GM12878 (cell line): ENCODE measurements at regions not wholly inside any gene's neighbourhood (a gene's known extent, or its start where the extent isn't known, plus 50 kb on each side); places are given as distances from the start of the nearest gene placed in this dataset.

Source experiments
- ATAC-seq: fragments of 200-7000 bp; cut with Tn5 transposase; 3 replicates; pipeline ENCODE4 v1.9.1; 2020; ENCODE audit warnings: mild to moderate bottlenecking, moderate library complexity
- BruUV-seq: library from RNA; stranded (reverse); fragments of 400-500 nt; replicated peaks from 2 replicates; lab custom pipeline; 2021; lab: Mats Ljungman, UMichigan
- CTCF ChIA-PET: fragments of 300-600 bp; sonication (Branson Sonifier 250); formaldehyde crosslinking; extraction: SDS; loops from one replicate; lab custom pipeline; 2021; ENCODE audit warnings: inconsistent platforms; lab: Yijun Ruan, JAX
- POLR2A ChIA-PET: fragments of 350-600 bp; formaldehyde crosslinking; extraction: SDS; loops from one replicate; lab custom pipeline; 2021; ENCODE audit warnings: inconsistent platforms; lab: Charles Lee
- RAD21 ChIA-PET: fragments of 300-600 bp; sonication (Branson Sonifier 250); formaldehyde crosslinking; loops from one replicate; lab custom pipeline; 2023; ENCODE audit warnings: antibody characterized with exemption; ENCODE audit not compliant: unreplicated experiment; lab: Charles Lee
- SMC1A ChIA-PET: fragments of 300-600 bp; sonication (Branson Sonifier 250); formaldehyde crosslinking; loops from one replicate; lab custom pipeline; 2023; ENCODE audit not compliant: unreplicated experiment, uncharacterized antibody; lab: Charles Lee
- DNase-seq: peaks from one replicate; pipeline ENCODE4 v3.0.0-alpha.2; 2011; ENCODE audit warnings: low read depth, low spot score
- FAIRE-seq: peaks from 3 replicates; lab custom pipeline; 2011; peaks lifted over from hg19 to GRCh38; lab: Jason Lieb, UNC
- H2AFZ ChIP-seq: 2 replicates; pipeline ENCODE4 v1.6.0; 2011; ENCODE audit warnings: low read depth, low read length, control low read depth; ENCODE audit not compliant: control insufficient read depth
- H3K27ac ChIP-seq: 2 replicates; pipeline ENCODE4 v1.5.1; 2011; ENCODE audit warnings: control low read depth; ENCODE audit not compliant: control insufficient read depth, insufficient read depth
- H3K27me3 ChIP-seq, 2 experiments: replicated peaks in 1 of 2; 2 replicates each; pipeline versions ENCODE4 v1.6.0 to v1.6.1; 2011; ENCODE audit warnings: low read length in 1 of 2; ENCODE audit not compliant: control insufficient read depth in 2 of 2, insufficient read depth in 2 of 2
- H3K36me3 ChIP-seq, 2 experiments: 2 replicates each; pipeline ENCODE4 v1.5.1; 2011; ENCODE audit warnings: low read length in 1 of 2; ENCODE audit not compliant: control insufficient read depth in 2 of 2, insufficient read depth in 2 of 2
- H3K4me1 ChIP-seq: 2 replicates; pipeline ENCODE4 v1.6.1; 2011; ENCODE audit warnings: mild to moderate bottlenecking, low read length, moderate library complexity, mixed read lengths; ENCODE audit not compliant: control insufficient read depth, insufficient read depth
- H3K4me2 ChIP-seq: 2 replicates; pipeline ENCODE4 v1.6.0; 2011; ENCODE audit warnings: control low read depth; ENCODE audit not compliant: control insufficient read depth, insufficient read depth
- H3K4me3 ChIP-seq: fragments of 200-600 bp; sonication (generic); 2 replicates; pipeline ENCODE4 v1.5.1; 2016
- H3K79me2 ChIP-seq: 2 replicates; pipeline ENCODE4 v1.6.0; 2011; ENCODE audit warnings: low read length; ENCODE audit not compliant: control insufficient read depth, insufficient read depth
- H3K9ac ChIP-seq: 2 replicates; pipeline ENCODE4 v1.8.0; 2011; ENCODE audit warnings: low read length, control low read depth, mixed read lengths; ENCODE audit not compliant: control insufficient read depth, insufficient read depth
- H3K9me3 ChIP-seq: replicated peaks from 3 replicates; pipeline ENCODE4 v1.5.1; 2011; ENCODE audit warnings: mild to moderate bottlenecking, low read length; ENCODE audit not compliant: control insufficient read depth, insufficient read depth
- H4K20me1 ChIP-seq: 2 replicates; pipeline ENCODE4 v1.6.0; 2011; ENCODE audit not compliant: control insufficient read depth, insufficient read depth
- CEBPB ChIP-seq, 2 experiments: fragments of 150-350 bp in 1 of 2; IDR thresholded peaks; 2 replicates each; pipeline ENCODE4 v1.6.1; 2012 to 2014; ENCODE audit warnings: low read depth in 2 of 2, low read length in 2 of 2, borderline replicate concordance in 1 of 2, inconsistent platforms in 1 of 2
- DPF2 ChIP-seq: fragments of 450-650 bp; IDR thresholded peaks from 2 replicates; pipeline ENCODE4 v1.6.1; 2017; ENCODE audit warnings: mild to moderate bottlenecking
- ETV6 ChIP-seq, 2 experiments: fragments of 450-650 bp in 1 of 2; IDR thresholded peaks in 1 of 2; conservative IDR thresholded peaks in 1 of 2; 2 replicates each; pipeline ENCODE4 v1.6.1; 2014; ENCODE audit warnings: antibody characterized with exemption in 1 of 2, borderline replicate concordance in 1 of 2, low read depth in 1 of 2, mild to moderate bottlenecking in 1 of 2, moderate library complexity in 1 of 2
- MEF2A ChIP-seq: IDR thresholded peaks from 2 replicates; pipeline ENCODE4 v1.6.1; 2011; ENCODE audit warnings: low read depth, mild to moderate bottlenecking, low read length, moderate library complexity; ENCODE audit not compliant: insufficient read depth
- NFIC ChIP-seq: IDR thresholded peaks from 2 replicates; pipeline ENCODE4 v1.6.1; 2012; ENCODE audit warnings: low read depth, mild to moderate bottlenecking, inconsistent platforms, low read length, moderate library complexity
- RELA ChIP-seq: fragments of 450-650 bp; IDR thresholded peaks from 2 replicates; pipeline ENCODE4 v1.8.0; 2014; ENCODE audit warnings: borderline replicate concordance; ENCODE audit not compliant: partially characterized antibody
- SIX5 ChIP-seq: IDR thresholded peaks from 2 replicates; pipeline ENCODE4 v1.6.1; 2011; ENCODE audit warnings: mild to moderate bottlenecking, low read depth, low read length, moderate library complexity; ENCODE audit not compliant: severe bottlenecking
- STAT3 ChIP-seq: IDR thresholded peaks from 2 replicates; pipeline ENCODE4 v1.6.1; 2011; ENCODE audit warnings: low read depth, low read length, improper control_type of control experiment
- TARDBP ChIP-seq: IDR thresholded peaks from 2 replicates; pipeline ENCODE4 v1.6.1; 2016; ENCODE audit warnings: borderline replicate concordance
- YBX1 ChIP-seq: fragments of 450-650 bp; IDR thresholded peaks from 2 replicates; pipeline ENCODE4 v1.6.1; 2016; ENCODE audit warnings: antibody characterized with exemption
- ZNF274 ChIP-seq: IDR thresholded peaks from one replicate; pipeline ENCODE4 v1.8.0; 2011; ENCODE audit not compliant: insufficient read length, insufficient read depth
- in situ Hi-C: fragments of 300-500 bp; cut with MboI; formaldehyde crosslinking; loops from 9 replicates; pipeline ENCODE4 v1.14.3; 2018; ENCODE audit warnings: mixed read lengths
- intact Hi-C: fragments of 100-400 bp; cut with micrococcal nuclease; formaldehyde crosslinking; loops from one replicate; pipeline ENCODE4 v1.14.2; 2022; ENCODE audit not compliant: unreplicated experiment
- TF ChIP-seq, protein P1 (sequence below): IDR thresholded peaks from 2 replicates; pipeline ENCODE4 v1.6.1; 2011; ENCODE audit warnings: mild to moderate bottlenecking, low read depth, low read length, moderate library complexity; ENCODE audit not compliant: insufficient replicate concordance
- TF ChIP-seq, protein P2 (sequence below): fragments of 450-650 bp; IDR thresholded peaks from 2 replicates; pipeline ENCODE4 v1.6.1; 2017; ENCODE audit warnings: mild to moderate bottlenecking
- TF ChIP-seq, protein P3 (sequence below): IDR thresholded peaks from 2 replicates; pipeline ENCODE4 v1.6.1; 2011; ENCODE audit warnings: borderline replicate concordance, low read depth, mild to moderate bottlenecking, moderate library complexity, mixed read lengths, low read length; ENCODE audit not compliant: insufficient read depth; ENCODE audit errors: extremely low read length
- TF ChIP-seq, protein P4 (sequence below): fragments of 450-650 bp; IDR thresholded peaks from 2 replicates; pipeline ENCODE4 v1.6.1; 2016; ENCODE audit warnings: mild to moderate bottlenecking, moderate library complexity, borderline replicate concordance

DNA sequence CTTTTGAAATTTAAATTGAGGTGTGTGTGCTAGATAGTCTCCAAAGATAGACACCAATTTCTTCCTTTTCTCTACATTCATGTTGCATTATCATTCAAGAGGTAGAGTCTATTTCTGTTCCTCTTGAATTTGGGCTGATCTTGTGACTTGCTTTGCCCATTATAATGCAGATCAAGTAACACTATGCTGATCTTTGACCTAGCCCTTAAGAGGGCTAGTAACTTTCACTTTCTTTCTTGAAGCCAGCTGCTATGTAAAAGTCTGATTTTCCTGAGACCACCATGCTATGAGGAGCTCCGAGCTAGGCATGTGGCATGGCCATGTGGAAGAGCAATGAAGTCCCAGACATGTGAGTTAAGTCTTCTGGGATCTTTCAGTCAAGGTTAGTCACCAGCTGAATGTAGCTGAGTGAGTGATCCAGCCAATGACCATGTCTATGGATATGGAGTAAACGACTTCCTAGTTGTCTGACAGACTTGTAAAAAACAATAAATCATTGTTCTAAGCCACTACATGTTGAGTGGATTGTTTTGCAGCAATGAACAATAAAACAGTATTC is 189.4 kb upstream of the CWC22 start (continued):
- TF ChIP-seq CEBPB (IDR thresholded peaks at IDR 0.05; ENCODE audit: borderline replicate concordance in 1 of 2, low read depth in 2 of 2, low read length in 2 of 2) = no peak
- TF ChIP-seq, protein P1, sequence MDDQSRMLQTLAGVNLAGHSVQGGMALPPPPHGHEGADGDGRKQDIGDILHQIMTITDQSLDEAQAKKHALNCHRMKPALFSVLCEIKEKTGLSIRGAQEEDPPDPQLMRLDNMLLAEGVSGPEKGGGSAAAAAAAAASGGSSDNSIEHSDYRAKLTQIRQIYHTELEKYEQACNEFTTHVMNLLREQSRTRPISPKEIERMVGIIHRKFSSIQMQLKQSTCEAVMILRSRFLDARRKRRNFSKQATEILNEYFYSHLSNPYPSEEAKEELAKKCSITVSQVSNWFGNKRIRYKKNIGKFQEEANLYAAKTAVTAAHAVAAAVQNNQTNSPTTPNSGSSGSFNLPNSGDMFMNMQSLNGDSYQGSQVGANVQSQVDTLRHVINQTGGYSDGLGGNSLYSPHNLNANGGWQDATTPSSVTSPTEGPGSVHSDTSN = no peak
- TF ChIP-seq ZNF274 = no peak
- TF ChIP-seq YBX1 = no peak
- TF ChIP-seq, protein P2, sequence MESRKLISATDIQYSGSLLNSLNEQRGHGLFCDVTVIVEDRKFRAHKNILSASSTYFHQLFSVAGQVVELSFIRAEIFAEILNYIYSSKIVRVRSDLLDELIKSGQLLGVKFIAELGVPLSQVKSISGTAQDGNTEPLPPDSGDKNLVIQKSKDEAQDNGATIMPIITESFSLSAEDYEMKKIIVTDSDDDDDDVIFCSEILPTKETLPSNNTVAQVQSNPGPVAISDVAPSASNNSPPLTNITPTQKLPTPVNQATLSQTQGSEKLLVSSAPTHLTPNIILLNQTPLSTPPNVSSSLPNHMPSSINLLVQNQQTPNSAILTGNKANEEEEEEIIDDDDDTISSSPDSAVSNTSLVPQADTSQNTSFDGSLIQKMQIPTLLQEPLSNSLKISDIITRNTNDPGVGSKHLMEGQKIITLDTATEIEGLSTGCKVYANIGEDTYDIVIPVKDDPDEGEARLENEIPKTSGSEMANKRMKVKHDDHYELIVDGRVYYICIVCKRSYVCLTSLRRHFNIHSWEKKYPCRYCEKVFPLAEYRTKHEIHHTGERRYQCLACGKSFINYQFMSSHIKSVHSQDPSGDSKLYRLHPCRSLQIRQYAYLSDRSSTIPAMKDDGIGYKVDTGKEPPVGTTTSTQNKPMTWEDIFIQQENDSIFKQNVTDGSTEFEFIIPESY = no peak
- TF ChIP-seq, all 136 proteins: peak for 0

DNA sequence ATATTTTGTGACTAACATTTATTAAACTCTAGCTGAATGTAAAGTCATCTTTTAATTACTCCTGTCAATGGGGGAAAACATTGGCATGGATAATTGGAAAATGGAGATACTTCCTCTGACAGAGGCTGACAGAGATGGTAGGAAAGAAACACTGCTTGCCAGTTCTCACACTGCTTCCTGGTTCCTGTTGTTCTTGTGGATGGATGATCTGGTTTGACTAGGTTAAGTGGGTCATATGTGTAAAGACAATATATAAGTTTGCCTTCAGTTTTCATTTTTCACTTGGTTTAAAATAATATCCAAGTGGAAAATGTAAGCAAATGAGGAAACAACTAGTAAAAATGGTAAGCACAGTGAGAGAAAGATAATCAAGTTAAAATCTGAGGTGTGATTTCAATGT is 188.8 kb upstream of the CWC22 start:
- Histone ChIP-seq H3K4me2 (no peak overlapping the region), H3K36me3 (no peaks in the 10 kb centered on the region), H3K9ac (no peak overlapping the region), H3K27me3 (no peaks in the 10 kb centered on the region), H3K4me1 (no peaks in the 10 kb centered on the region), H3K4me3 (no peak overlapping the region), H2AFZ (0 out of 2 replicates have a peak overlapping the region, but pooled peaks have one; percentile 12), H3K27ac (no peak overlapping the region), H3K9me3 (no peaks in the 10 kb centered on the region), H3K79me2 (no peaks in the 10 kb centered on the region), H4K20me1 (no peaks in the 10 kb centered on the region)
- DNase-seq (no peak), ATAC-seq (no peak), FAIRE-seq (no peak)
- in situ Hi-C loops (no loop called here), intact Hi-C loops (no loop called here)
- ChIA-PET RAD21 (no interaction called here), POLR2A (no interaction called here), CTCF (interaction anchor here (1.1 kb wide), 1 partner anchor 16 kb away, joined by 3 read pairs; no protein-coding TSS in a partner anchor), SMC1A (interaction anchor here (1.0 kb wide), 1 partner anchor 158 kb away, joined by 3 read pairs; no protein-coding TSS in a partner anchor)
- no TSS peak for BruUV-seq
- TF ChIP-seq MEF2A (no peak), NFIC (no peak), STAT3 (no peak), DPF2 (no peak), TARDBP (no peak), RELA (no peak), SIX5 (no peak), ETV6 (conservative IDR thresholded peaks at IDR 0.05 in 1 of 2, IDR thresholded peaks at IDR 0.05 in 1 of 2; ENCODE audit: borderline replicate concordance in 1 of 2, low read depth in 1 of 2) (no peak)
- TF ChIP-seq, protein P3, sequence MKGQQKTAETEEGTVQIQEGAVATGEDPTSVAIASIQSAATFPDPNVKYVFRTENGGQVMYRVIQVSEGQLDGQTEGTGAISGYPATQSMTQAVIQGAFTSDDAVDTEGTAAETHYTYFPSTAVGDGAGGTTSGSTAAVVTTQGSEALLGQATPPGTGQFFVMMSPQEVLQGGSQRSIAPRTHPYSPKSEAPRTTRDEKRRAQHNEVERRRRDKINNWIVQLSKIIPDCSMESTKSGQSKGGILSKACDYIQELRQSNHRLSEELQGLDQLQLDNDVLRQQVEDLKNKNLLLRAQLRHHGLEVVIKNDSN = no peak
- TF ChIP-seq, protein P4, sequence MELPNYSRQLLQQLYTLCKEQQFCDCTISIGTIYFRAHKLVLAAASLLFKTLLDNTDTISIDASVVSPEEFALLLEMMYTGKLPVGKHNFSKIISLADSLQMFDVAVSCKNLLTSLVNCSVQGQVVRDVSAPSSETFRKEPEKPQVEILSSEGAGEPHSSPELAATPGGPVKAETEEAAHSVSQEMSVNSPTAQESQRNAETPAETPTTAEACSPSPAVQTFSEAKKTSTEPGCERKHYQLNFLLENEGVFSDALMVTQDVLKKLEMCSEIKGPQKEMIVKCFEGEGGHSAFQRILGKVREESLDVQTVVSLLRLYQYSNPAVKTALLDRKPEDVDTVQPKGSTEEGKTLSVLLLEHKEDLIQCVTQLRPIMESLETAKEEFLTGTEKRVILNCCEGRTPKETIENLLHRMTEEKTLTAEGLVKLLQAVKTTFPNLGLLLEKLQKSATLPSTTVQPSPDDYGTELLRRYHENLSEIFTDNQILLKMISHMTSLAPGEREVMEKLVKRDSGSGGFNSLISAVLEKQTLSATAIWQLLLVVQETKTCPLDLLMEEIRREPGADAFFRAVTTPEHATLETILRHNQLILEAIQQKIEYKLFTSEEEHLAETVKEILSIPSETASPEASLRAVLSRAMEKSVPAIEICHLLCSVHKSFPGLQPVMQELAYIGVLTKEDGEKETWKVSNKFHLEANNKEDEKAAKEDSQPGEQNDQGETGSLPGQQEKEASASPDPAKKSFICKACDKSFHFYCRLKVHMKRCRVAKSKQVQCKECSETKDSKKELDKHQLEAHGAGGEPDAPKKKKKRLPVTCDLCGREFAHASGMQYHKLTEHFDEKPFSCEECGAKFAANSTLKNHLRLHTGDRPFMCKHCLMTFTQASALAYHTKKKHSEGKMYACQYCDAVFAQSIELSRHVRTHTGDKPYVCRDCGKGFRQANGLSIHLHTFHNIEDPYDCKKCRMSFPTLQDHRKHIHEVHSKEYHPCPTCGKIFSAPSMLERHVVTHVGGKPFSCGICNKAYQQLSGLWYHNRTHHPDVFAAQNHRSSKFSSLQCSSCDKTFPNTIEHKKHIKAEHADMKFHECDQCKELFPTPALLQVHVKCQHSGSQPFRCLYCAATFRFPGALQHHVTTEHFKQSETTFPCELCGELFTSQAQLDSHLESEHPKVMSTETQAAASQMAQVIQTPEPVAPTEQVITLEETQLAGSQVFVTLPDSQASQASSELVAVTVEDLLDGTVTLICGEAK = no peak
